Parathyroid adenoma (tissue), 2 donors: ENCODE measurements at regions not wholly inside any gene's neighbourhood (a gene's known extent, or its start where the extent isn't known, plus 50 kb on each side); places are given as distances from the start of the nearest gene placed in this dataset.

ENCODE experiments used
- H2AFZ ChIP-seq: fragments of 300-600 bp; sonication (generic); one replicate; pipeline ENCODE4 v1.7.0; 2017; ENCODE audit warnings: antibody characterized with exemption, mild to moderate bottlenecking
- H3K27ac ChIP-seq: fragments of 300-600 bp; sonication (generic); one replicate; pipeline ENCODE4 v1.7.0; 2017
- H3K27me3 ChIP-seq: fragments of 300-600 bp; sonication (generic); one replicate; pipeline ENCODE4 v1.7.0; 2017; ENCODE audit warnings: low read length; ENCODE audit not compliant: control insufficient read depth, insufficient read depth
- H3K36me3 ChIP-seq: fragments of 300-600 bp; sonication (generic); one replicate; pipeline ENCODE4 v1.7.0; 2017; ENCODE audit warnings: low read length; ENCODE audit not compliant: control insufficient read depth, insufficient read depth
- H3K4me1 ChIP-seq: fragments of 300-600 bp; sonication (generic); one replicate; pipeline ENCODE4 v1.7.0; 2017; ENCODE audit warnings: control low read depth
- H3K4me2 ChIP-seq: fragments of 300-600 bp; sonication (generic); one replicate; pipeline ENCODE4 v1.7.0; 2017; ENCODE audit warnings: low read length
- H3K4me3 ChIP-seq: fragments of 300-600 bp; sonication (generic); one replicate; pipeline ENCODE4 v1.7.0; 2017; ENCODE audit warnings: low read depth, low read length
- H3K79me2 ChIP-seq: fragments of 300-600 bp; sonication (generic); one replicate; pipeline ENCODE4 v1.7.0; 2017; ENCODE audit warnings: control low read depth
- H3K9ac ChIP-seq: fragments of 300-600 bp; sonication (generic); one replicate; pipeline ENCODE4 v1.7.0; 2017; ENCODE audit warnings: mild to moderate bottlenecking
- H3K9me3 ChIP-seq: fragments of 300-600 bp; sonication (generic); one replicate; pipeline ENCODE4 v1.7.0; 2017; ENCODE audit warnings: low read length; ENCODE audit not compliant: control insufficient read depth
- TF ChIP-seq, protein P1 (sequence below): fragments of 300-600 bp; sonication (generic); IDR thresholded peaks from one replicate; pipeline ENCODE4 v1.7.0; 2017; ENCODE audit warnings: antibody characterized with exemption, mild to moderate bottlenecking
- donor health status: primary hyperparathyroidism.

DNA sequence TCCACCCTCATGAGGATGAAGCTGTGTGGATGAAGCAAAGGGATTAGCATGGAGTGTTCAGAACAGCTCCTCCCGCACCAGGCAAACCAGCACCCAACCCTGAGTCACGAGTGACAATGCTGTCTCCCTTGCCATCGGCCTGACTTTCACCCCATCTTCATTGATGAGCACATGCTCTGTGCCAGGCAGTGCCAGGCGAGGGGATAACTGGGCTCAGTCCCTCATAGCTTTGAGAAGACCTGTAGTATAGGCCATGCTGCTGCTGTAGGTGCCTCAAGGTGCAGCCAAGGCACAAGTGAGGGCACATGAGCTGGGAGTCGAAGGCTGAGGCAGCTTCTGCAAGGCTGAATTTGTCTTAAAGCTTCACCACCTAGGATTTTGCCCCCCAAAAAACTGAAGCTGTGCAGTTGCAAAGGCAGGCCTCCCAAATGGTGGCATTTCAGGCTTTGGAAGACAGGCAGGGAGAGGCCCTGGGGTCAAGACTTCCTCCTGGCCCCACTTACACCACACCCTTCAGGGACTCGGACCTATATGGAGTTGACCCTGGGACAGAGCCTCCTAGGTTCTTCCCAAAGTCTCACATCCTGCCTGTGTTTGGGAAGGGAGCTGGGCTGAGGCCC lies 54.2 kb upstream of the GDF10 start:
- Histone ChIP-seq H3K9ac (no peak overlapping the region), H3K4me2 (no peak overlapping the region), H3K27me3 (no peaks in the 10 kb centered on the region), H3K27ac (no peak overlapping the region), H3K4me3 (no peak overlapping the region), H3K4me1 (no peaks in the 10 kb centered on the region), H2AFZ (no peak overlapping the region), H3K79me2 (no peaks in the 10 kb centered on the region), H3K36me3 (no peaks in the 10 kb centered on the region), H3K9me3 (no peaks in the 10 kb centered on the region)
- TF ChIP-seq, protein P1, sequence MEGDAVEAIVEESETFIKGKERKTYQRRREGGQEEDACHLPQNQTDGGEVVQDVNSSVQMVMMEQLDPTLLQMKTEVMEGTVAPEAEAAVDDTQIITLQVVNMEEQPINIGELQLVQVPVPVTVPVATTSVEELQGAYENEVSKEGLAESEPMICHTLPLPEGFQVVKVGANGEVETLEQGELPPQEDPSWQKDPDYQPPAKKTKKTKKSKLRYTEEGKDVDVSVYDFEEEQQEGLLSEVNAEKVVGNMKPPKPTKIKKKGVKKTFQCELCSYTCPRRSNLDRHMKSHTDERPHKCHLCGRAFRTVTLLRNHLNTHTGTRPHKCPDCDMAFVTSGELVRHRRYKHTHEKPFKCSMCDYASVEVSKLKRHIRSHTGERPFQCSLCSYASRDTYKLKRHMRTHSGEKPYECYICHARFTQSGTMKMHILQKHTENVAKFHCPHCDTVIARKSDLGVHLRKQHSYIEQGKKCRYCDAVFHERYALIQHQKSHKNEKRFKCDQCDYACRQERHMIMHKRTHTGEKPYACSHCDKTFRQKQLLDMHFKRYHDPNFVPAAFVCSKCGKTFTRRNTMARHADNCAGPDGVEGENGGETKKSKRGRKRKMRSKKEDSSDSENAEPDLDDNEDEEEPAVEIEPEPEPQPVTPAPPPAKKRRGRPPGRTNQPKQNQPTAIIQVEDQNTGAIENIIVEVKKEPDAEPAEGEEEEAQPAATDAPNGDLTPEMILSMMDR, result no peak

DNA sequence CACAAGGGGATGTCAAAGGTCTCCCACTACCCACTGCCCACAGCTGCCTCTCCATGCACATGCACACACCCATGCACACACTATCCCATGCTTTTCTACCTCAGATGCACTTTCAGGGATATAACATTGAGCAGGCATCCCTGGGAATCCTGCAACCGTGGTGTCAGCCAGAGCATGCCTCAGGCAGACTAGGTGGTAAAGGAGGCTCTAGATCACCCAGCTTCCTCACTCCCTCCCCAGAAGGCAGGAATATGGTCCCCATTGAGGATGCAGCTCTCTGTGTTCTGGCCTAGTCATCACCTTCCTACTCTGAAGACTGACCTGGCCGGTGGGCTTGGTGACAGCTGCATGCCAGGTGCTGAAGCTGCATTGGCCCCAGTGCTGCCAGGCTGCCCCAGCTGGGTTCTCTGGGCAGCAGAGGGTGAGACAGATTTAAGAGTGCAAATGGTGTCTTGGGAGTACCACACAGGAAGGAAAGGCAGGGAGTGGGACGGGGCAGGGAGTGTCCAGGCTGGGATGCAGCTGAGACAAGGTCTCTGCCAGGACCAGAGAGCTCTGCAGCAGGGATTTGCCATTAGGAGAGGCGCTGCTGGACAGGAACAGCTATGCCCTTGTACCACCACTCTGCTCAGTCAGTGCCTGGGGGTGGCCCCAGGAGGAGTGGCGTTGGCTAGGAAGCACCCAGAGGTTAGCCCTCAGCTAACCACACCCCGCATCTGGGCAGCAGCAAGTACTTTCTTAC lies 53.4 kb upstream of the GDF10 start:
- H3K9ac ChIP-seq, result no peak overlapping the region
- TF ChIP-seq, protein P1, result no peak
- no peak overlapping the region for H2AFZ ChIP-seq
- H3K4me2 ChIP-seq, result no peak overlapping the region
- no peak overlapping the region for H3K4me3 ChIP-seq
- no peaks in the 10 kb centered on the region for H3K36me3 ChIP-seq
- no peak overlapping the region for H3K27ac ChIP-seq
- no peaks in the 10 kb centered on the region for H3K4me1 ChIP-seq
- H3K9me3 ChIP-seq, result no peaks in the 10 kb centered on the region
- H3K79me2 ChIP-seq, result no peaks in the 10 kb centered on the region
- H3K27me3 ChIP-seq, result no peaks in the 10 kb centered on the region

DNA sequence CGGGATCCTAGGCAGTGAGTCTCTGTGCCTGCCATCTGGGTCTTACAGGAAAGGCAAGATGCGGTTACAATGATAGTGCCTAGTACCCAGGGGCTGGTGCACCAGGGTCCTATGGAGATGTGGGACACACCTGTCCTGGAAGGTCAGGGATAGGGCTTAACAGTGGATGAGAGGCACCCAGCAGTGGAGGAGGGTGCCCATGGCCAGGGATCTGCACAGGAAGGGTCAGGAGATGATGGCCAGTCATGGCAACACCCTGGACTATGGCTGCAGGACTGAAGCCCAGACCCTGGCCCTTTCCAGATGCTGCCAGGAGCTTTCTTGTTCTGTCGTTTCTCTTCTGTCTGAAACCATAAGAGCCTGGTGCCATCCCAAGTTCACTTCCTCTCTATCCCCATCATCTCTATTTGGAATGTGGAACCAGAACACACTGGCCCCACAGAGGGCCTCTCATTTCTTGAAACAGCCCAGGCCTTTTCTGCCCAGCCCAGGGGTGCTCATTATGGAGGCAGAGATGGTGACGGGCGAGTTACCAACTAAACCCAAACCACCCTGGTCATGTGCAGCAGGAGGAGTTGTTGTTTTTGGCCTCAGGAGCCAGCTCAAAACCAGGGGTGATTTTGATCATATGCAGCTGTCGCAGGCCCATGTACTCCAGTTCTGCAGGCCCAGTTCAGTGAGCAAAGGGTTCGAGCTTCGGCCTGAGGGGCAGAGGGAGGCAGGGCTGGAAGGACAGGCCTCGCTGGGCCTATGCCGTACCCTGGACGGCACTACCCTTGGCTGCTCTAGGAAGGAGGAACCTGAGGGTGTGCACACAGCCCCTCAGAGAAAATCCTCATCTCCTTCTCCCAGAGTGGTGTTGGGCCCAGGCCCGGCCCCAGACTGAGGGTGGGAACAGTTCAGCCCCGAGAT lies 52.6 kb upstream of the GDF10 start:
- TF ChIP-seq, protein P1, result no peak
- H3K4me1 ChIP-seq, result no peaks in the 10 kb centered on the region
- H3K79me2 ChIP-seq, result no peaks in the 10 kb centered on the region
- H2AFZ ChIP-seq, result no peak overlapping the region
- no peak overlapping the region for H3K27ac ChIP-seq
- H3K4me3 ChIP-seq, result no peak overlapping the region
- H3K36me3 ChIP-seq, result no peaks in the 10 kb centered on the region
- H3K9ac ChIP-seq, result no peak overlapping the region
- no peak overlapping the region for H3K4me2 ChIP-seq
- no peaks in the 10 kb centered on the region for H3K27me3 ChIP-seq
- H3K9me3 ChIP-seq, result no peaks in the 10 kb centered on the region

DNA sequence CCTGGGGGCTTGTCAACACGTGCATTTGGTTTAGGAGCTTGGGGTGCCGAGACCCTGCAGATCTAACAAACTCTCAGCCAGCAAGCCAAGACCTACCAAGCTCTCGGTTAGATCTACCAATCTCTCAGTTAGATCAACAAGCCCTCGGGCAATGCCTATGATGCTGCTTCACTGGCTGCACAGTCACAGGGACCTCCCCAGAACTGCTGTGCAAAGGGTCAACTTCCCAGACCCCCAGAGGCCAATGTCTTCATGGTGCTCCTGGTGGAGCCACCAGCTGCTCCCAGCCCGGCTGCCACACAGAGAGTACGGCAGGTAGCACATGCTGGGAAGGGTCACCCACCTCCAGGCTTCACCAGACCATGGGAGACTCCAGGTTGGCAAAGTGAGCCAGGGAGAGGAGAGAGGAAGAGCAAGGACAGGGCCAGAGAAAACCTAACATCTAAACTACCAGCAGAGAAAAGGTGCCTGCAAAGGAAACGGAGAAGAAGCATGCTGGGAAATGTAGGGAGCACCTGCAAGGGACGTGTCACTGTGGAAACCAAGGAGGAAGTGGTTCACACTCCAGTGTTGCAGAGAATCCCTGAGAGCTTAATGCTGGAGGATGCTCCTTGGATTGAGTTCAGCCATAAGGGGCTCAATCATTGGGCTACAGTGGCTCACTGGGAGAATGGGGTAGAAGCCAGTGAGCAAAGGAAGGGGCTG lies 51.5 kb upstream of the GDF10 start:
- H3K27ac ChIP-seq, result no peak overlapping the region
- H3K4me2 ChIP-seq, result no peak overlapping the region
- H3K4me1 ChIP-seq, result no peaks in the 10 kb centered on the region
- no peak overlapping the region for H3K4me3 ChIP-seq
- no peaks in the 10 kb centered on the region for H3K36me3 ChIP-seq
- no peaks in the 10 kb centered on the region for H3K27me3 ChIP-seq
- TF ChIP-seq, protein P1, result no peak
- no peaks in the 10 kb centered on the region for H3K9me3 ChIP-seq
- no peak overlapping the region for H3K9ac ChIP-seq
- H2AFZ ChIP-seq, result no peak overlapping the region
- H3K79me2 ChIP-seq, result no peaks in the 10 kb centered on the region
